Stimulated activated naive B cell treated with anti-CD40 and anti-IgM and Interleukin-4, amounts not matched to agents 10 μg/mL and 1 μg/mL and 100 μg/mL, for 72 hours (primary cell): ENCODE measurements at regions not wholly inside any gene's neighbourhood (a gene's known extent, or its start where the extent isn't known, plus 50 kb on each side); places are given as distances from the start of the nearest gene placed in this dataset.

Experiments used
- ATAC-seq, 2 donors: fragments of 150-1000 bp; cut with Tn5 transposase; replicated peaks; 2 replicates each; pipeline ENCODE4 v1.10.0; 2021; ENCODE audit warnings: moderate library complexity in 1 of 2
- DNase-seq: peaks from one replicate; pipeline ENCODE4 v3.0.0; 2021
- H3K27ac Mint-ChIP-seq: one replicate; pipeline ENCODE4 v1.8.0; 2022; ENCODE audit warnings: mild to moderate bottlenecking, mixed read lengths
- H3K27me3 Mint-ChIP-seq, 2 donors: one replicate each; pipeline ENCODE4 v1.8.0; 2022; ENCODE audit warnings: mixed read lengths in 2 of 2
- H3K36me3 Mint-ChIP-seq, 2 donors: one replicate each; pipeline ENCODE4 v1.8.0; 2022; ENCODE audit warnings: mixed read lengths in 2 of 2, mild to moderate bottlenecking in 1 of 2
- H3K4me1 Mint-ChIP-seq, 2 donors: one replicate each; pipeline ENCODE4 v1.8.0; 2022; ENCODE audit warnings: mixed read lengths in 2 of 2, mild to moderate bottlenecking in 1 of 2
- H3K4me3 Mint-ChIP-seq, 2 donors: one replicate each; pipeline ENCODE4 v1.8.0; 2022; ENCODE audit warnings: mild to moderate bottlenecking in 2 of 2, mixed read lengths in 2 of 2, moderate library complexity in 1 of 2
- H3K9me3 Mint-ChIP-seq, 2 donors: one replicate each; pipeline ENCODE4 v1.8.0; 2022; ENCODE audit warnings: mixed read lengths in 2 of 2, mild to moderate bottlenecking in 1 of 2

- no peak for DNase-seq
- no peak for ATAC-seq
Measured at GRCh38 chr2:103788951-103789350, 1027.1 kb downstream of the TMEM182 start.

GRCh38 chr2:103789381-103790095 is 1027.7 kb downstream of the TMEM182 start:
- no peak for ATAC-seq
- H3K9me3 Mint-ChIP-seq = peaks cover 0 to 4% of the 10 kb centered on the region in 2 donors
- no peaks in the 10 kb centered on the region for H3K36me3 Mint-ChIP-seq

More at GRCh38 chr2:103788951-103789350, 1027.1 kb downstream of the TMEM182 start:
- Mint-ChIP-seq H3K36me3 (no peaks in the 10 kb centered on the region), H3K9me3 (peaks cover 0 to 3% of the 10 kb centered on the region in 2 donors), H3K4me1 (no peaks in the 10 kb centered on the region), H3K4me3 (no peak overlapping the region), H3K27ac (no peak overlapping the region), H3K27me3 (no peaks in the 10 kb centered on the region)

GRCh38 chr2:103792042-103792441 is 1030.2 kb downstream of the TMEM182 start:
- no peaks in the 10 kb centered on the region for H3K27me3 Mint-ChIP-seq
- no peak overlapping the region for H3K27ac Mint-ChIP-seq
- DNase-seq (no peak), ATAC-seq (no peak)
- no peak overlapping the region for H3K4me3 Mint-ChIP-seq
- no peaks in the 10 kb centered on the region for H3K4me1 Mint-ChIP-seq
- no peaks in the 10 kb centered on the region for H3K36me3 Mint-ChIP-seq
- H3K9me3 Mint-ChIP-seq = peaks cover 4 to 11% of the 10 kb centered on the region in 2 donors

More at GRCh38 chr2:103789381-103790095, 1027.7 kb downstream of the TMEM182 start:
- DNase-seq = no peak
- H3K27me3 Mint-ChIP-seq = no peaks in the 10 kb centered on the region
- H3K27ac Mint-ChIP-seq = no peak overlapping the region
- H3K4me3 Mint-ChIP-seq = no peak overlapping the region
- H3K4me1 Mint-ChIP-seq = no peaks in the 10 kb centered on the region

GRCh38 chr2:103798291-103798690 is 1036.5 kb downstream of the TMEM182 start:
- DNase-seq (no peak), ATAC-seq (no peak)
- Mint-ChIP-seq H3K4me3 (no peak overlapping the region), H3K27me3 (no peaks in the 10 kb centered on the region), H3K4me1 (no peaks in the 10 kb centered on the region), H3K27ac (no peak overlapping the region), H3K36me3 (no peaks in the 10 kb centered on the region), H3K9me3 (peaks cover 4 to 11% of the 10 kb centered on the region in 2 donors)

GRCh38 chr2:103804013-103804412 is 1042.2 kb downstream of the TMEM182 start:
- peaks cover 0 to 2% of the 10 kb centered on the region in 2 donors for H3K9me3 Mint-ChIP-seq
- no peaks in the 10 kb centered on the region for H3K36me3 Mint-ChIP-seq
- ATAC-seq (no peak), DNase-seq (no peak)
- H3K4me1 Mint-ChIP-seq = no peaks in the 10 kb centered on the region
- H3K27me3 Mint-ChIP-seq = no peaks in the 10 kb centered on the region
- H3K27ac Mint-ChIP-seq = no peak overlapping the region
- H3K4me3 Mint-ChIP-seq = no peak overlapping the region

- Mint-ChIP-seq H3K27me3 (no peaks in the 10 kb centered on the region), H3K27ac (no peak overlapping the region), H3K4me3 (no peak overlapping the region), H3K9me3 (peaks cover 0 to 2% of the 10 kb centered on the region in 2 donors), H3K36me3 (no peaks in the 10 kb centered on the region), H3K4me1 (no peaks in the 10 kb centered on the region)
- ATAC-seq (no peak), DNase-seq (no peak)
Measured at GRCh38 chr2:103805746-103806145, 1043.9 kb downstream of the TMEM182 start.

- no peak overlapping the region for H3K4me3 Mint-ChIP-seq
- H3K9me3 Mint-ChIP-seq = peaks cover 0 to 3% of the 10 kb centered on the region in 2 donors
- no peaks in the 10 kb centered on the region for H3K27me3 Mint-ChIP-seq
- no peak for ATAC-seq
- H3K36me3 Mint-ChIP-seq = no peaks in the 10 kb centered on the region
- no peaks in the 10 kb centered on the region for H3K4me1 Mint-ChIP-seq
- no peak for DNase-seq
- no peak overlapping the region for H3K27ac Mint-ChIP-seq
Measured at GRCh38 chr2:103808814-103809213, 1045.1 kb upstream of the POU3F3 start.

- H3K36me3 Mint-ChIP-seq = no peaks in the 10 kb centered on the region
Measured at GRCh38 chr2:103809415-103809814, 1044.5 kb upstream of the POU3F3 start.

GRCh38 chr2:103809941-103810441 is 1043.9 kb upstream of the POU3F3 start:
- H3K9me3 Mint-ChIP-seq = peaks cover 0 to 3% of the 10 kb centered on the region in 2 donors
- H3K27me3 Mint-ChIP-seq = no peaks in the 10 kb centered on the region
- no peak overlapping the region for H3K4me3 Mint-ChIP-seq
- no peaks in the 10 kb centered on the region for H3K4me1 Mint-ChIP-seq
- ATAC-seq (no peak), DNase-seq (no peak)
- H3K27ac Mint-ChIP-seq = no peak overlapping the region
- no peaks in the 10 kb centered on the region for H3K36me3 Mint-ChIP-seq

More at GRCh38 chr2:103809415-103809814, 1044.5 kb upstream of the POU3F3 start:
- ATAC-seq = no peak
- no peak for DNase-seq
- H3K4me3 Mint-ChIP-seq = no peak overlapping the region
- peaks cover 0 to 3% of the 10 kb centered on the region in 2 donors for H3K9me3 Mint-ChIP-seq
- H3K4me1 Mint-ChIP-seq = no peaks in the 10 kb centered on the region
- no peaks in the 10 kb centered on the region for H3K27me3 Mint-ChIP-seq
- H3K27ac Mint-ChIP-seq = no peak overlapping the region

- no peaks in the 10 kb centered on the region for H3K4me1 Mint-ChIP-seq
- no peak overlapping the region for H3K27ac Mint-ChIP-seq
- H3K4me3 Mint-ChIP-seq = no peak overlapping the region
- ATAC-seq (no peak), DNase-seq (no peak)
- no peaks in the 10 kb centered on the region for H3K36me3 Mint-ChIP-seq
- no peaks in the 10 kb centered on the region for H3K27me3 Mint-ChIP-seq
- peaks cover 0 to 3% of the 10 kb centered on the region in 2 donors for H3K9me3 Mint-ChIP-seq
Measured at GRCh38 chr2:103810875-103811274, 1043.0 kb upstream of the POU3F3 start.

- H3K36me3 Mint-ChIP-seq = no peaks in the 10 kb centered on the region
- no peaks in the 10 kb centered on the region for H3K4me1 Mint-ChIP-seq
- DNase-seq = no peak
- H3K27ac Mint-ChIP-seq = no peak overlapping the region
- no peaks in the 10 kb centered on the region for H3K27me3 Mint-ChIP-seq
- ATAC-seq = no peak
- no peak overlapping the region for H3K4me3 Mint-ChIP-seq
- peaks cover 0 to 4% of the 10 kb centered on the region in 2 donors for H3K9me3 Mint-ChIP-seq
Measured at GRCh38 chr2:103814016-103814415, 1039.9 kb upstream of the POU3F3 start.

GRCh38 chr2:103815731-103816130 is 1038.2 kb upstream of the POU3F3 start:
- Mint-ChIP-seq H3K36me3 (no peaks in the 10 kb centered on the region), H3K9me3 (peaks cover 0 to 4% of the 10 kb centered on the region in 2 donors), H3K27ac (no peak overlapping the region), H3K4me3 (no peak overlapping the region), H3K4me1 (no peaks in the 10 kb centered on the region), H3K27me3 (no peaks in the 10 kb centered on the region)
- ATAC-seq (no peak), DNase-seq (no peak)

GRCh38 chr2:103817746-103818145 is 1036.2 kb upstream of the POU3F3 start:
- Mint-ChIP-seq H3K9me3 (peaks cover 0 to 2% of the 10 kb centered on the region in 2 donors), H3K4me3 (no peak overlapping the region), H3K4me1 (no peaks in the 10 kb centered on the region), H3K27ac (no peak overlapping the region), H3K36me3 (no peaks in the 10 kb centered on the region), H3K27me3 (no peaks in the 10 kb centered on the region)
- no peak for DNase-seq
- no peak for ATAC-seq

- DNase-seq (no peak), ATAC-seq (no peak)
- no peaks in the 10 kb centered on the region for H3K36me3 Mint-ChIP-seq
- H3K27ac Mint-ChIP-seq = no peak overlapping the region
- no peaks in the 10 kb centered on the region for H3K4me1 Mint-ChIP-seq
- no peak overlapping the region for H3K4me3 Mint-ChIP-seq
- peaks cover 0 to 2% of the 10 kb centered on the region in 2 donors for H3K9me3 Mint-ChIP-seq
- H3K27me3 Mint-ChIP-seq = no peaks in the 10 kb centered on the region
Measured at GRCh38 chr2:103818176-103818575, 1035.7 kb upstream of the POU3F3 start.

GRCh38 chr2:103819599-103819998 is 1034.3 kb upstream of the POU3F3 start:
- DNase-seq (no peak), ATAC-seq (no peak)
- H3K36me3 Mint-ChIP-seq = no peaks in the 10 kb centered on the region
- H3K27ac Mint-ChIP-seq = no peak overlapping the region
- peaks cover 0 to 2% of the 10 kb centered on the region in 2 donors for H3K9me3 Mint-ChIP-seq
- H3K4me1 Mint-ChIP-seq = no peaks in the 10 kb centered on the region
- H3K27me3 Mint-ChIP-seq = no peaks in the 10 kb centered on the region
- no peak overlapping the region for H3K4me3 Mint-ChIP-seq
